Loucy (cell line): ENCODE measurements at regions not wholly inside any gene's neighbourhood (a gene's known extent, or its start where the extent isn't known, plus 50 kb on each side); places are given as distances from the start of the nearest gene placed in this dataset.

ENCODE experiments used
- CTCF ChIP-seq: fragments of 200-600 bp; sonication (generic); conservative IDR thresholded peaks from 2 replicates; pipeline ENCODE4 v1.5.1; 2014; ENCODE audit warnings: mild to moderate bottlenecking, antibody characterized with exemption, low read length
- EZH2phosphoT487 ChIP-seq: fragments of 200-600 bp; IDR thresholded peaks from 2 replicates; pipeline ENCODE4 v1.6.1; 2018; ENCODE audit warnings: antibody characterized with exemption, mild to moderate bottlenecking, moderate library complexity, borderline replicate concordance

GRCh38 chr22:23457380-23457985, 122.6 kb downstream of the IGLL1 start:
- TF ChIP-seq CTCF: no peak
- no peak for TF ChIP-seq EZH2phosphoT487
